Pulmonary artery endothelial cell (primary cell): ENCODE measurements at regions not wholly inside any gene's neighbourhood (a gene's known extent, or its start where the extent isn't known, plus 50 kb on each side); places are given as distances from the start of the nearest gene placed in this dataset.

Source experiments
- DNase-seq: peaks from one replicate; pipeline ENCODE4 v3.0.0-alpha.2; 2011; ENCODE audit warnings: low read depth, low spot score

DNA sequence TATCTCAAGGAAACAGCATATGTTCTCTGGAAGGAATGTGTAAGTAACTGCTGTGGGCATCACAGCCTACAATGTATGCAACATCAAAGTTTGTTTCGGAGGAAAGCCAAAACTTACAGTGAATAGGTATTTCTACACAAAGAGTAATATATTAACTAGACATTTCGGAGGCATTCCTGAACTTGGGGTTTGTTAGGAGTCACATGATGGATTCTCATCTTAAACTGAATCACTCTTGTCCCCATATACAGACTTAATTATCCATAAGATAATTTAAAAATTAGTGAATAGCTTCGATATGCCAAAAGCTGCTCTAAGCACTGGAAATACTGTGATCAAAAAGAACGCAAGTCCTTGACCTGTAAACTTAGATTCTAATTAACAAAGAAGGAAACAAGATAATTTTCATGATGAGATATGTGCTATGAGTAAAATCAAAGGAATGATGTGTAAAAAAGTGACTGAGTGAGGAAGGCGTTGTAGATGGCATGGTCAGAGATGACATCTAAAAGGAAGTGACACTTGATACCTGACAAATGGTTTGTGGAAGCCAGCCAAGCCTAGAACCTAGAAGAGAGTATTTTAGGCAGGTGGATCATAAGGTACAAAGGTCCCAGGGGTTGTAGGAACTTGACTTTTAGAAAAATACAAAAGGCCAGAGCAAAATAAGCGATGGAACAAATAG lies 273.1 kb downstream of the MRPL39 start:
- no peak for DNase-seq

DNA sequence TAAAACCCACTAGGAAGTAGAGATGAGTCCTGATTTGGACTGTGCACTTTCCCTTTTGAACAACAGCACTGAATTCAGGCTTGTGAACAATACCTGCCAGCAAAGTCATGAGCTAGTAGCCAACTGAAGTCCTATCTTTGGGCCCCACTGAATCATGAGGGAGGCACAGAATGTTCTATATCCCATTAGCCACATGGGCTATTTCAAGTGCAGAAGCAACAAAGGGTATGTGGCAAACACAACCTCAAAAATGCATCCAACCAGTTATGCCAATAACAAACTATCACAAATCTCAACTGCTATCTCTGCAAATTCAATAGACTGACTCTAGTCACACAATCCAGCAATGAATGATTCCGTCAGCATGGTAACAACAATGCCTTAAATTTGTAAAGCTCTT lies 276.0 kb downstream of the MRPL39 start:
- no peak for DNase-seq

DNA sequence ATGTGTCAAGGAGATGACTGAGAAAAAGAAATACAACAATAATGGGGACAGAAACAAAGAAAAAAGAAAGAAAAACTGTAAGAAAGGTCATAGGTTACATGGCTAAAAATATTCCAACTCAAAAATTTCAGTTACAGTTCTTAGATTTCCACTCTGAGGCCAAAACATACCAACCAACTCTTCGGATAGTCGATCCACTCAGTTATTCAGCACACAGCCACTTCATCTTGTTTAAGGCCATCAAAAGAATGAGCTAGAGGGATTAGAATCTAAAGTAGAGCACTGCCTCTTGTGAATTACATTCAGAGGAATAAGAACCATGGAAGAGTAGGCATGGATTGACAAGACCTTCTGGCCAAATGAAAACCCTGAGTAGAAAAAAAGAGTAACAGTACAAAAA lies 277.0 kb downstream of the MRPL39 start:
- DNase-seq = no peak

GRCh38 chr21:25329227-25329825 lies 278.0 kb downstream of the MRPL39 start:
- no peak for DNase-seq

- DNase-seq = no peak
Observed at GRCh38 chr21:25328736-25329135, 278.5 kb downstream of the MRPL39 start.

- no peak for DNase-seq
Observed at GRCh38 chr21:25326181-25326580, 281.1 kb downstream of the MRPL39 start.

DNA sequence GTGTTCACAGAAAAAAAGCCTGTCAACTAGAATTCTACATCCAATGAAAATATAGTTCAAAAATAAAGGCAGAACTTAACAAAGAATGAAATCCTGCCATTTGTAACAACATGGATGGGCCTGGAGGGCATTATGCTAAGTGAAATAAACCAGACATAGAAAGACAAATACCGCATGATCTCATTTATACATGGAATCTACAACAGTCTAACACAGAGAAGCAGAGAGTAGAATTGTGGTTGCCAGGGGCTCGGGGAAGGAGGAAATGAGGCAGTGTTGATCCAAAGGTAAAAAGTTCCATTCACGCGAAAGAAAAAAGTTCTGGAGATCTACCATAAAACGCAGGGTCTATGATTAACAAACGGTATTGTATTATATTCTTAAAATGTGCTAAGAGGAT lies 282.6 kb downstream of the MRPL39 start:
- DNase-seq = no peak

GRCh38 chr21:25323356-25323949 lies 283.8 kb downstream of the MRPL39 start:
- DNase-seq = no peak

DNA sequence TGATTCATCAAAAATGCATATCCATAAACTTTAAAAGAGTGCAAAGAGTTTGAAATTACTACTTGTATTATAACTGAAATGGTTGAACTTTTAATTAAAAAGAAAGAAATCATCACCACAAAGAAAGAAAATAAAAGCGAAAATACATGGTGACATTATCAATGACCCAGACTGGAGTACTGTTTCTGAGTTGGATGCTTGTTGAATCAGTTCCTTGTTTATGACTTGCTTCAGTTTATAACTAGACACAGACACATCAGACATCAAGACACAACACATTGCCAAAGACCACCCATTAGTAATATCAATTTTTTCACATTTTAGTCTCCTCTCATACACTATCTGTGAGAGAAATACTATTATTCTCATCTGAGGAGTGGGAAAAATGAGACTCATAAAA lies 293.0 kb downstream of the MRPL39 start:
- DNase-seq = no peak

DNA sequence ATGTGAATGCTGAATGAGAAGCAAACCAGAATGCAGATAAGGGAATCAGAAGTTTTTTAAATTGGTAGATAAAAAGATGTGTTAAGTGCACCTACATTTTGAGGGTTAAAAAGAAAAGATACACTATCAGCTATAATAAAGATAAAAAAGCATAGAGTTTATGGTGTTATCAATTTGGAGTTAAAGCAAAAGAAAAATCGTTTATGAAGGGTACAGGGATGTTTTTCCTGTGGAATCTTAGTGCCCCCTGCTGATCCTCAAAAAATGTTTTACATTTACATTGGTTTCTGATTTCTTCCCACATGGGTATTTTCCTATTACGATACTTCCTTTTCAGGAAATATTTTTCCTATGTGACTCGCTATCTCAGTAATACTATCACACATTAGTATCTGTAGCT lies 293.5 kb downstream of the MRPL39 start:
- no peak for DNase-seq

DNA sequence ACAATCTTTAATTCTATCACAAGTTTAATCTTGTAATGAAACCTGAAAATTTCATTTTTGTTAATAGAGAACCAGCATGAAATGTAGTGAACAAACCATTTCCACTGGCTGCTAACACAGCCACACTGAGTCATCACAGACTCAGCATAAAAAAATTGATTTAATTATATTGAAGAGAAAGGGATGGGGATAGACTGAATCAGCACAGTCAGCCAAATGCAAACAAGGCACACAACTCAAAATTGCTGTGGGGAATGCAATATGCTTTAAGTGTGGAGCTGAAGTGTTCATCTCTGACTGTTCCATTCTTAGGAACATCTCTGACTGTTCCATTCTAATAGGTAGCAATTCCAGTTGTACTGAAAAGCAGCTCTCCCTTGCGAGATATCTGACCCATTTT lies 299.8 kb downstream of the MRPL39 start:
- no peak for DNase-seq

GRCh38 chr21:25304611-25305010 lies 302.7 kb downstream of the MRPL39 start:
- DNase-seq = no peak

DNA sequence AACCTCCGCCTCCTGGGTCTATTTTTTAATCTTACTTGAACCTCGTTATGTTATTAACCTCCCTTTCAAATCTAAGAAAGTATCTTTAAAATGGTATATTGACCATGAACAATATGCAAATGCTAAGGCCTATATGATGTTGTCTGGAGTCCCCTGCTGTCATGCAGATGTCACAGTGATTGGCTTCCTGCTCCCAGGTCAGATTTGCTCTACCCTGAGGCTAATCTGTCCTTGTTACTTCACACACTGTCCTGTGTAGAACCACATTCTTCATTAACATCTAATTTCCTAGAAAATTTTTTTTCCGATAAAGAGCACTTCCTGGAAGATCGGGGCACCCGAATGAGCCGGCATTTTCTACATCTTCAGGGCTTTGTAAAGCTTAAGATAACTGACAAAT lies 306.6 kb downstream of the MRPL39 start:
- DNase-seq = no peak

DNA sequence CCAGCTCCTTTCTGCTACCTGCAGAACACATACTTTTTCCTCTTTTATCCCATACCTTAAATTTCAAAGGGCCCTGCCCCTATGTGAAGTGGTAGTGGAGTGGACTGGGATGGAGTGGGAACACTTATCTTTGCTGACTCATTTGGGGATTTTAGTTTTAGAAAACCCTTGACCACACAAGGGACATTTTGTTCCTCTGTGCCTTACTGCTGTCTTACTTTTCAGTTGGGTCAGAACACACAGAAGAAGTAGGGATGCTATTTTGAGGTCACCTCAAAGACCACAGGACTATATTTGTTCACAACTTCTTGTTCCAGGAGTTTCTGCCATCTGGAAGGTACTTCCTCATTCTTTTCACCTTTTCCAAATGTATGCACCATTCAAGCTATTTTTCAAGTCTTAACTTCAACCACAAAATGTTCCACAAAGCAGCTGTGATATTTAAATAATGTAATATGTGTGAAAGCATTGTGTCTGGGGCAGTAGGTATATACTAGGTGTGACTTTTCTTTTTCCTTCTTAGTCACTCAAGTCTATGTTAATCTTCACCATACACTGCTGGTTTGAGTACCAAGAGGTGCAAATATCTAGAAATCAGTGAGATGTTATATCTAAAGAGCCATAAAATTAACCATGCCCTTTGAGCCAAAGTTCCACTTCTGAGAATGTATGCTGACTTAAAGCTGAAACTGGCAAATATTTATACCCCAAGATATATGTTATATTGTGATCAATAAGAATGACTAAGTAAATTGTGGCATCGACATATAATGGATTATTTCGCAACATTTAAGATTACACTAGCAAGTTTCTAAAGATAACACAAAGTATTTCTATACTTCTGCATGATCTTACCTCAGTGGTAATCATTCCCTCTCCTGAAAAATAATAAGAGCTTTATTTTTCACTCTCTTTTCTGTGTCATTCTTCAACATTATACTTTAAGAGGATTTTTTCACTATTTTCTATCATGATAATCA lies 308.5 kb downstream of the MRPL39 start:
- no peak for DNase-seq

DNA sequence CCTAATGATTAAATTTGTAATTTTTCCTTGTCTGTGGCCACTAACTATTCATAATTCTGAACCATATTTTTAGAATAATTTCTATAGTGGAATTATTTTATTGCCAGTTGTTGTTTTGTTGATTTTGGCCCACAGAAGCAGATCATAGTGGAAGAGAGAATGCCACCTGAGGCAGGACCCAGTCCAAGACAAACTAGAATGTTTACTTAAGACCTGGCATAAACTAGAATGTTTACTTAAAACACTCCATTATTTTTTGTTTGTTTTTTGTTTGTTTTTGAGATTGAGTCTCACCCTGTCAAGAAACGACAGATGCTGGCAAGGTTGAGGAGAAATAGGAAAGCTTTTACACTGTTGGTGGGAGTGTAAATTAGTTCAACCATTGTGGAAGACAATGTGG lies 310.2 kb downstream of the MRPL39 start:
- no peak for DNase-seq

DNA sequence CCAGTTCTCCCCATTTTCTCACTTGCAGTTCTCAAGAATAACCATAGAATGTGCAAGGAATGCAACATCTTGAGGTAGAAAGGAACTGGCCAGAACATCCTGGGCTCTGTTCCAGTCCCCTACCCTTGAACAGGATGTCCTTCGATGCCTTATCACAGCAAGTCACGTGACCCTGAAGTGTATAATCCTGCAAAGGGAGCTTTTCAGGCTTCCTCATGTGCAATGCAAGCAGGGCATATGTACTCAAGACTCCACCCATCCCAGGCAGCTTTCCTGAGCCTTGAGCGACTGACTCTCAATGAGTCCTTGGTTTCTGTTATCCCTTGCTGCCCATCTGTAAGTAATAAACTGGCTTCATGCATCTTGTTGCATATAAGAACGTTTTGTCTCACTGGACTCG lies 311.0 kb downstream of the MRPL39 start:
- no peak for DNase-seq

GRCh38 chr21:25292396-25292795 lies 314.9 kb downstream of the MRPL39 start:
- DNase-seq = no peak

DNA sequence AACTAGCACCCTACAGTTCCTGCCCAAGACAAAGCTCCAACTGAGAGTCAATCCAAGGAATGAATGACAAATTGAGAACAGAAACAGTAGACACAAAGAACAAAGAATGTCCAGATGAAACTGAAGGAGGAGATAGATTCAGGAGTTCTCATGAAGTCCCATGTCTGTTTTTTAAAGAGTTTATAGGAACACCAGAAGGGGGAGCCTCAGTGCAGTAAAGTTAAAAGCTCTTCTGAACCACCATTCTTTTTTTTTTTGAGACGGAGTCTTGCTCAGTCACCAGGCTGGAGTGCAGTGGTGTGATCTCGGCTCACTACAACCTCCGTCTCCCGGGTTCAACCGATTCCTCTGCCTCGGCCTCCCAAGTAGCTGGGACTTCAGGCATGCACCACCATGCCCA lies 323.6 kb downstream of the MRPL39 start:
- no peak for DNase-seq

DNA sequence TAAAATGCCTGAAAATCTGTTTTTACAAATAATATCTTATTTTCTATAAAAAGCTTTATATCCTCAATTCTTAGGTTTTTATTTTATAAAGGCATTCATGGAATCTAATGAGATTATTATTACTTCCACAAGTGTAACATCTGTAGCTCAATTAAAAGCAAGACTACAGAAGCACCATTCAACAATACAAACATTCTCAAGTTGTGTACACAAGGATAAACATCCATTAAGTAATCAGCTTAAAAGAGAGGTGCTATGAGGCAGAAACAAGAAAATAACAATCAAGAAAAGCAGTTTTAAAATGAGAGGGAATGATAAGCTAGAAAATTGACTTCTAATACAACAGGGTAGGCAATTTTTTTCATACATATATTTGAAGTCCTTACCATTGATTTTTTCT lies 326.1 kb downstream of the MRPL39 start:
- DNase-seq = no peak

DNA sequence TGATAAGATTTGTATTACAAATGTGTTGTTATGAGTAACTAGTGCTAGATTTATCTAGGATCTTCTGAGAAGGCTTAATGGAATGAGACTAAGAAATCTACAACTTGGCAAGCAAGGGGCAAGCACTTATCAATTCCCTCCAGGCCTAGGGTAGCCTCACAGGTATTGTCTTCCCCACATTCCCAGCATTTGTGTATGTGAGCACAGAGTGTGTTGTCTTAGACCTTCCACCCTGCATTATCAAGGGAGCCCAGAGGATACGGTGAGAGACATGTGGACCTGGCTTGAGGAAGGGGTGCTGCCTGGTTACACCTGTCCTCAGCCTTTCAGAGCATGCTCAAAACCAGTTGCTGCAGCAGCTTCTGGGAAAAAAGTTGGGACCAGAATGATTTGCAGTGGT lies 327.2 kb downstream of the MRPL39 start:
- DNase-seq = no peak

GRCh38 chr21:25273959-25274358 lies 333.3 kb downstream of the MRPL39 start:
- no peak for DNase-seq
